Right renal pelvis (tissue), 4 donors: ENCODE measurements at regions not wholly inside any gene's neighbourhood (a gene's known extent, or its start where the extent isn't known, plus 50 kb on each side); places are given as distances from the start of the nearest gene placed in this dataset.
"Not testable (repeated sequence)": the region's sequence is repeated elsewhere in the genome, so short reads cannot be mapped to it uniquely, and the experiment has no call there.

Experiments
- DNase-seq, 4 donors: peaks; one replicate each; pipeline ENCODE4 v3.0.0-alpha.2; 2013; ENCODE audit warnings: low read depth in 4 of 4, low spot score in 3 of 4, missing footprints in 1 of 4

DNA sequence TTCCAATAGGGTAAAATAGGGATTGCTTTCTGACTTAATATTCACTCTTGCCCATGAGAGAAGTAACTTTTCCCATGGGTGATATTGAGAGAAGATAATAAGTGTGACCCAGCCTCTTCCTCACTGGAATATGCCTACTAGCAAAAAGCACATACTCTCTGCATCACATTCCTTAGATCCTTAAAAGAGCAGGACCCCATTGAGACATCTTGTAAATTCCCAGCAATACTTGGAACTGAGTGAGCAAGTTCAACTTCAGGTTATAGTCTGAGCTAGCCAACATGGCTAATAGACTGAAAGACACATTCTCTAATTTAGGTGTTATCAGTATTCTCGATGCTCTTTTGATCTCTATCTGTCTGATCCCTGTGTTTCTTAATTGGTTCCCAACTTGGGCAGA, 1372.3 kb downstream of the STIM2 start:
- no peak for DNase-seq

DNA sequence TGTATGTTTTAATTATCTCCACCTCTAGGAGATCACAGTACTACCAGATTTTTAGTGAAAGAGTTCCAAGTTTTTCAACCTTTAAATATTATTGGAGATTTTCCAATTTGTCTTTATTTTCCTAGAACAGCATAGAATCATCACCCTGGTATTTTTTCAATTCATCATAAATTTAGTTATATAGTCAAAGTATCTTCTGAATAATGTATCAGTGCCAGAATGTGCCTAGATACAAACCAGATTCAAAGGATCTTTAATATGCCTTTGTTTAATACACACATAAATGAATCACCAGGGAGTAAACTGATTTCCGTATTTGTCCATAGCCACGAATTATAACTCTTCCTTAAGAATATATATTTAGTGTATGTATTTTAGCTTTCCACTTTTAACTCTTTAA, 1373.1 kb downstream of the STIM2 start:
- DNase-seq = no peak

DNA sequence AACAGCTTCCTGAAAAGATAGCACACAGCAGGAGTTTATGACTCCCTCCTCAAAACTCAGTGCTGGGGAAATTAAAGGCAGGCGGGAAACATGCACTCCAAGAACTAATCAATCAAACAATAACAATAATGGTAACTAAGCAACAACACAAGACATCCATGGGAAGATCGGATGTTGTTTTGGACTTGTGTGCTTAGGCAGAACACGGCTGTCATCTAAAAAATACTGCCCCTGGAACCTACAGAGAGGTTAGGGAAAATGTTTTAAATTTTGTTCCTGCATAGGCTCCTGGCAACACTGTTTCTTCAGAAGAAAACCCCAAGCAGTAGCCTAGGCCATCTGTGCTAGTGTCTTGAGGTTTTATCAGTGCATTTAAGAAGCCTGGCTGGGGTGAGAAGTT, 1378.2 kb downstream of the STIM2 start:
- DNase-seq = no peak

DNA sequence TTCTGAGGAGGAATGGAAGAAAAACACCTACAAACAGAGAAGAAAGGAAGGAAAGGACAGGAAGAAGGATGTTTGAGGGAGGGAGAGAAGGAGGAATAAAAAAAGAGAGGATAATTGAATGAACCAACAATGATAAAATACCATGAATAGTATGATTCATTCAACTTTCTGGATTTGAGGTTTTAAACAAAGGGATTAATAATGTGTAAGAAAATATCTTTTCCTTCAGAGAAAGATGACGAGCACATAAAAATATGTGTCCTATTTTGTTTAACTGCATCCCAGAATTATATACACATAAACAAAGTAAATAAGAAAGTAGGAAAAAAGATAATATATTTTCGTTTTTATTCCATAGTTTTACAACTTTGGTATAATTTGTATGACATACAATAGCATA, 1380.4 kb downstream of the STIM2 start:
- no peak for DNase-seq

DNA sequence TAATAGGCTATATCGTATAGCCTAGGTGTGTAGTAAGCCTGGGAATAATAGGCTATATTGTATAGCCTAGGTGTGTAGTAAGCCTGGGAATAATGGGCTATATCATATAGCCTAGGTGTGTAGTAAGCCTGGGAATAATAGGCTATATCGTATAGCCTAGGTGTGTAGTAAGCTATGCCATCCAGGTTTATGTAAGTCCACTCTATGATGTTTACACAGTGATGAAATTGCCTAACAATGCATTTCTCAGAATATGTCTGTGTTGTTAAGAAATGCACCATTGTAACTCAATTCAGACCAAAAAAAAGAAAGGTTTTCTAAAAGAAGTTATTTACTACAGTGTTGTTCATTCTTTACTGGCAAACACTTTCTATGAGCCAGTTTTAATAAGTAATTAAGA, 1387.2 kb downstream of the STIM2 start:
- DNase-seq = no peak

DNA sequence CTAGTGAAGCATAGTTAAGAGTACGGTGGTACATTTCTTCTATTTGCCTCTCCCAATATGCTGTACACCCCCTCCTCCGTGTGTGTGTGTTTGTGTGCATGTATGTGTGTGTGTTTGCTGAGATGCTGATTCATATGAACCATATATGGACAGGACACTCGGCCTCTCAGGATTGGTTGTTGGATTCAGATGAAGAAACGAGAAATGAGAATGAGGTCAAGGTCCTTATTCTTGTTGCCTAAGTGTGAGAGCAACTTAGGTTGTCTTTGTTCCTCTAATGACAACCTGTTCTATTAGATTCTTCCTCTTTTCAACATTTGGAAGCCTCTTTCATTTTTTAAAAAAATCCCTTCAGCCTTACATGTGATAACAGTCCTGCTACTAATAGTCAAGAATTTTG, 1387.6 kb downstream of the STIM2 start:
- no peak for DNase-seq

DNA sequence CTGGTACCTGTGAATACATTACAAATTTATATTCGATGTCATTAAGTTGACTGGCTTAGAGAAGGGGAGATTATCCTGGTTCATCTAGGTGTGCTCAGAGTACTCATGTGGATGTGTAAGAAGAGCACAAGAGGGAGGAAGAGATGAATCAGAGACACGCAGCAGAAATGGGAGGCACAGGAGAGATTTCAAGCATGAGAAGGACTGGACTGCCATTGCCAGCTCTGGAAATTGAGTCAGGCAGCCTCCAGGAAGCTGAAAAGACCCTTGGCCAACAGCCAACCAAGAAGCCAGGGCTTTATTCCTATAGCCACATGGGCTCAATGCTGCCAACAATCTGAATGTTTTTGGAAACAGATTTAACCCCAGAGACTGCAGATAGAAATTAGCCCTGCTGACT, 1390.0 kb downstream of the STIM2 start:
- no peak for DNase-seq

DNA sequence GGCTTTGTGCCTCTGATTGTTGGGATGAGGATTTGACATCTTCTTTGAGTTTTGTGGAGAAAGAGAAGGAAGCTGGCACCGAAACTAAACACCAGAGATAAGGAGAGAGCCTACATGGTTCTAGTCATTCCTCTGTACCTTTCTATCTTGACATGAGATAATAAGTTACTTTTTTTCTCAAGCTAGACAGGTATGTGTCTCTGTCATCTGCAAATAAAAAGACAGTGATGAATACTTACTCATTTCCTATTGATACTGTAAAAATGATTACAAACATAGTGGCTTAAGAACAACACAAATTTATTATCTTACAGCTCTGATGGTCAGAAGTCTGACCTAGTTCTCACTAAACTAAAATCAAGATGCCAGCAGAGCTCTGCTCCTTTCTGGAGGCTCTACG, 1391.2 kb downstream of the STIM2 start:
- no peak for DNase-seq

DNA sequence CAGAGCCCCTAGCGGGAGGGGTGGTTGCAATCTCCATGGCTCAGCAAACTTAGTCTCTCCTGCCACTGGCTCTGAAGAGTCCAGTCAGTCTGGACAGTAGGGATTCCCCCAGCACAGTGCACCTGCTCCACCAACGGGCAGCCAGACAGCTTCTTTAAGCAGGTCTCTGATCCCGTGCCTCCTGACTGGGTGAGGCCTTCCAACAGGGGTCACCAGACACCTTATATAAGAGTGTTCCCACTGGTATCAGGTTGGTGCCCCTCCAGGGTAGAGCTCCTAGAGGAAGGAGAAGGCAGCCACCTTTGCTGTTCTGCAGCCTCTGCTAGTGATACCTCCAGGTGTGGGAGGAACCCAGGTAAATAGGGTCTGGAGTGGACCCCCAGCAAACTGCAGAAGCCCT, 1393.4 kb downstream of the STIM2 start:
- no peak for DNase-seq

DNA sequence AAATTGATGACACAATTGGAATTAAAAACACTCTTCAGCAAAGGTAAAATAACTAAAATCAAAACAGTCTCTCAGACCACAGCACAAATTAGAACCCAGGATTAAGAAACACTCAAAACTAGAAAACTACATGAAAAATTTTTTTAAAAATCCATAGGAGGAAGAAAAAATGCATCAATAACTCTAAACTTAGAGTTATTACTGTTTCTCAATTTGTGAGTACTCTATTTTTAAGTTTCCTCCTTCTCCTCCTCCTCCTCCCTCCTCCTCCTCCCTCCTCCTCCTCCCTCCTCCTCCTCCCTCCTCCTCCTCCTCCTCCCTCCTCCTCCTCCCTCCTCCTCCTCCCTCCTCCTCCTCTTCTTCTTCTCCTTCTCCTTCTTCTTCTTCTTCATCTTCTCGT, 1395.7 kb downstream of the STIM2 start:
- no peak for DNase-seq

DNA sequence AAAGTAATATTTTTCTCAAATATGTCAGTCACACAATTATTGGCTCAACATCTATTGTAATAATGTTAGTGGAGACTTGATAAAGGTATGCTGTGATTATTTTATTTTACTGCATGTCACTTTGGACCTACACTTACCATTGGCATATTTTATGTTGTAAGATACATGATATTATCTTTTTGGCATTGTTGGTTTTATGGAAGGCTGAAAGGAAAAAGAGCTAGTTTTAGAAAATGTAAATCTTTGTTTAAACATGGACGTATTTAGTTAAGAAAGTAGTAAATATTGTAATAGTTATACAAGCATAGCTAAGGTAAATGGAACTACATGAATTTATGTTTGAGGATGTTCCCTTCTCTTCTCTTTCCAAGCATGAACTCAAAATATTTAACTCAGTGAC, 1399.3 kb downstream of the STIM2 start:
- no peak for DNase-seq

DNA sequence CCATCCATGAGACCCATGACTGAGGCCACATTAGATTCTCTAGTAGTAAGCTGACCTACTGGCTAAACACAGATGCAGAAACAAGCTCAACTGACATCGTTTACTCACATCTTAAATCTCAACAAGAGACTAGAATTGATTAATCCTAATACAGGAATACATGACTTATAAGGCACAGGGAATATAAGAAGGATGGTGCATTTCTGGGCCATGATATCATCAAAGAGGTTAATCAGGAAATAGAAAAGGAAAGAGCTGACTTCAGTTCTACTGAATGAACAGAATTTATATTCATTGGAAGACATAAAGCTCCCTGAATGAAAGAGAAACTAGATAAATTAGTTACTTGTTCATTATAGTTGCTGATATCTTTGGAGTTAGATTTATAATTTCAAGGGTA, 1406.5 kb downstream of the STIM2 start:
- DNase-seq = no peak

DNA sequence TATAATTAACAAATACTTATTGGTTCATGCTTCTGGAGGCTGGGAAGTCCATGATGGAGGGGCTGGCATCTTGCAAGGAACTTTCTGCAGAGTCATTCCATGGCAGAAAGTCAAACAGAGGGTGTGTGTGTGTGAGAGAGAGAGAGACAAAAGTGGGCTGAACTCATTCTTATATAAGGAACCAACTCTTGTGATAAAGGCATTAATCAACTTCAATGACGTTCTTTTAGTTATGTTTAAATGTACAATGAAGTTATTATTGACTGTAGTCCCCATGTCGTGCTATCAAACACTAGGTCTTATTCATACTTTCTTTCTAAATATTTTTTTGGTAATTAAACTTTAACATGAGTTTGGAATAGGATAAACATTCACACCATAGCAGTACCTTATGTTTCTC, 1408.8 kb downstream of the STIM2 start:
- DNase-seq = no peak

DNA sequence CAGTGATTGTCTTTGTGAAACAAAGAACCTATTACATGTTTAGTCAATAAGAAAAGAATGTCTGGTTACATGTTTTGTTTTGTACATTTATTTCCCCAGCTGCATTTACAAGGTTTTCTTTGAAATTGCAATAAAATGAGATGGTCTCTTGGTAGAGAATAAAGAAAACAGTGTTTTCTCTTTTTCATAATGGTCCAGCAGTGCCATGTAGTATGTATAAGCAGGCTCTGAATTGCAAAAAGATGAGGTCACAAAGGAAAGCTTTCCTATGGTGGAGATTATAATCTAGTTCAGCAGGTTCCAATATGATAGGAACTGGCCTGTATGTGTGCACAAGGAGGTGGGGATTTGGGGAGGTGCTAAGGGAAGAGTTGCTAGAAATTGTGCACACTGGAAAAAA, 1417.3 kb downstream of the STIM2 start:
- DNase-seq = no peak

DNA sequence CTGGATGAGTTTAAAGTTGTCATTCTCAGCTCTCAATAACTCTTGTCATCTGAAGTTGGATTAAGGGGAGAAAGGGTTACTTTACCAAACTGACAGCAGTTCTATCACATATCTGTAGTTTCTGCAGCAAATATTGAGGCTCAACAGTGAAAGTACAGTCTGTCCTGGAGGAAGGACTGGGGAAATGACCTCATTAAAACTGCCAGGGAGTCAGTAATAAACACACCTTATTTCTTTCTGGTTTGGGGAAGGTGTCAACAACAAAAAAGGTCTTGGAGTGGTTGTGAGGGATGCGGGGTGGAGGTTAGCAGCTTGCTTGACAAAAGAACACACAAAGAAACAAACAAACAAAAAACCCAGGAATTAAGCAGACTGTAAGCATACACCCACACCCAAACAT, 1418.0 kb downstream of the STIM2 start:
- DNase-seq = no peak

DNA sequence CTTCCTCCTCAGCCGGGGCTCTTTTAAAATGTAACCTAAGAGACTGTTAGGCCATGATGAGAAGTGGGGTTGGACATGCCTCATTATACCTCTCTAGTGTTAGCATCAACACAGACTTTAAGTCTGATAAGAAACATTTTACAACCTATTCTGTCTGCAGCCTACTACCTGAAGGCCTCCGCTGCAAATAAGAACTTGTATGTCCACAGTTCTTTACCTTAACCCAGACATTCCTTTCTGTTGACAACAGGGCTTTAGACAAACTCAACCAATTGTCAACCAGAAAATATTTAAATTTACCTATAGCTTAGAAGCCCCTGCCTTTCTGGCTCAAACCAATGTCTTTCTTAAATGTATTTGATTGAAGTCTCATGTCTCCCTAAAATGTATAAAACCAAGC, 1418.6 kb downstream of the STIM2 start:
- DNase-seq = no peak

DNA sequence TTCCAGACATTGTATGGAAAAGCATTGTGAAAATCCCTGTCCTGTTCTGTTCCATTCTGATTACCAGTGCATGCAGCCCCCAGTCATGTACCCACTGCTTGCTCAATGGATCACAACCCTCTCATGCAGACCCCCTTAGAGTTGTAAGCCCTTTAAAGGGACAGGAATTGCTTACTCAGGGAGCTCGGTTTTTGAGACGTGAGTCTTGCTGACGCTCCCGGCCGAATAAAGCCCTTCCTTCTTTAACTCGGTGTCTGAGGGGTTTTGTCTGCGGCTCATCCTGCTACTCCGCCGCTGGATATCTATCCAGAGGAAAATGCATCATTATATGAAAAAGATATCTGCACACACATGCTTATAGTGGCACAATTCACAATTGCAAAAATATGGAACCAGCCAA, 1425.6 kb downstream of the STIM2 start:
- not testable (repeated sequence) for DNase-seq

DNA sequence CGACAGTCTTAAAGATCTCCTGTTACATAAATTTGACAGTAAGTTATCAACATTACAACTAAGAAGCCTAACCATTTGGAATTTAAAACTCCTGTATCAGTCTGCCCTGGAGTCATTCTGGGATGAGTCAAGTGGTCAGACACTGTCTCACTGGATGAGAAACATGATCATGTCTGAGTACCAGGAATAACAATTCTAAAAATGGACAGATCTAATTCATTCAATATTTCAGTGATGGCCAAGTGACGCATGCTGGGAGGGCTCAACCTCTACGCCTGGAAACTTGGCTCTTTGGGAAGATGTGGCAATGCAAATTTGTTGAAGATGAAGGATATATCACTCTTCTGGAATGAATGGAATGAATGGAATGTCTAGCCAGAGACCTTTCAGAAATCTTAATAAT, 1427.2 kb downstream of the STIM2 start:
- no peak for DNase-seq

DNA sequence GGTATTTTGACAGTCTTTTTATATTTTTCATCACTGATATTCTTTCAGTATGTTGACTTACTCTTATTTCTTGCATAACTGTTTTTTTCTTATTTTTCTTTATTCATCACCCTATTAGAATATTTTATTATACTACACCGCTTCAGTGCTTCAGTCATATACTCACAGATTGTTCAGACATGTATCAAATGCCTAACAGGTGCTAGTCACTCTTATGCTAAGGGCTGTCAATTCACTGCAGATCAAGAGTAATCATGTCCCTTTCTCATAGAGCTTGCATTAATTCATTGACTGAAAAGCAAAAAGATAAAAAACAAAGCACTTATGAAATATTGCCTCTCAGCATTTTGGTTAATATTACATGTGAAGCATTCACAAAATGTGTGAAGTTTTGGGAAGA, 1435.6 kb downstream of the STIM2 start:
- no peak for DNase-seq

DNA sequence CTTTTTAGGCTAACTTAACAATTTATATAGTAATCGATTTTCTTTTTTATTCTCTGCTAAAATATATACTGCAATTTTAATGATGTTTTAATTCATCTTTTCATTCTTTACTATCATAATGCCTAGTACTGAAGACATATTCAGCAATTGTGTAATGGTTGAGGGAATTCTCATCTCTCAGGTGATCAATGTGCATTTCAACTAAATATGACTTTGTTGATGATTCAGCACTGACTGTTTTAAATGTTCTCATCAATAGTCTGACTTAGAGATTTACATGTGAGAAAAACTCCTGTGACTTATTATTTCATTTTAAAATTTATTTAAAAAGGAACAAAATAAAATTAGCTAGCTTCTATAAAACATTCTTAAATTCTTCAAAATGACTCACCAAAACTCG, 1450.3 kb downstream of the STIM2 start:
- no peak for DNase-seq

DNA sequence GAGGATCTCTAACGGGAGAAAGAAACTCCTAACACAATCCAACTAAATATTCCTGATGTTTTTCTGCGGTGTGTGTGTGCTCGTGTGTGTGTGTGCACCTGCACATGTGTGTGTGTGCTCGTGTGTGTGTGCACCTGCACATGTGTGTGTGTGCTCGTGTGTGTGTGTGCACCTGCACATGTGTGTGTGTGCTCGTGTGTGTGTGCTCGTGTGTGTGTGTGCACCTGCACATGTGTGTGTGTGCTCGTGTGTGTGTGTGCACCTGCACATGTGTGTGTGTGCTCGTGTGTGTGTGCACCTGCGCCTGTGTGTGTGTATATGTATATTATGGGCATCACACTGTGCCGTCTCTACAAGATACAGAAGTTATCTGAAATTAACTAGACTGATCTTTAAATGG, 1451.9 kb downstream of the STIM2 start:
- DNase-seq = not testable (repeated sequence)

DNA sequence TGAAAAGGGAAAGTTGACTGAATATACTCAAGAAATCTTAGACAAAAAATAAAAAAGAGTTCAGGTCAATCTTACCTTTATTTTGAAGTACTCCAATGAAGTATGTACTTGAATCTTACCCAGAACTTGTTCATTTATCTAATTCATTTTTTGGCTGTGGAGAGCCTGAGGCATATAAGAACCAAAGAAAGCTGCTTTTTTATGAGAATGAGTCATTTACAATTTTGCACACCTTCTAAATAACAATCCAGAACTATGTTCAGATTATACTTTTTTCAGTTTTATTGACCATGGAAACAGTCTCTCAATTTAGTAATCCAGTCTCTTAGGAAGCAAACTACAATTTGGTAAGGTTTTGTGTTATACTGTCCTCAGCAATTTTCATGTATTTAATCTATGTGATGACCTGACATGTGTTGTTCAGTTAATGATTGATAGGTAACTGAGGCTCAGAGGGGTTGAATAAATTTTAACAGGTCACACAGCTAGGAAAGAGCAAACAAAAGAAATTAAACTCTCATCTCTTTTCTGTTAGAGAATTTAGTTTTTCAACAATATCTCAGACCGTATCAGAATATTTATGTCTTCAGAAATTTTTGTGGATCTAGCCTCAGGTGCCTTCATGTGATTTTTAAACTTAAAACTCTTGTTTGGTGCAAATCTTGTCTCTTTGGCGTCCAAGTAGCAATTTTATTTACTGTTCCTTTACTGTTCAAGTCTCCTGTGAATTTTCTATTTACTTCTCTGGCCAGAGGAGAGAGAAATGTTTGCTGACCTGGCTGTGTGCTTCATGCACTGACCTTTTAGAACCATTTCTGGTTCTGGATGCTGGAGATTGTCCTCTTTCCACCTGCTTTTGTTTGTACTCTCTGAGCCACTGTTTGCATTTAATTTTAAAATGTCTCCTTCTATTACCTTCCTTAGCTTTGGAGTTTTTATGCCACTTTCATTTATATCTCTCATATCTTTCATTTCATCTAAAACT, 1453.4 kb downstream of the STIM2 start:
- no peak for DNase-seq

DNA sequence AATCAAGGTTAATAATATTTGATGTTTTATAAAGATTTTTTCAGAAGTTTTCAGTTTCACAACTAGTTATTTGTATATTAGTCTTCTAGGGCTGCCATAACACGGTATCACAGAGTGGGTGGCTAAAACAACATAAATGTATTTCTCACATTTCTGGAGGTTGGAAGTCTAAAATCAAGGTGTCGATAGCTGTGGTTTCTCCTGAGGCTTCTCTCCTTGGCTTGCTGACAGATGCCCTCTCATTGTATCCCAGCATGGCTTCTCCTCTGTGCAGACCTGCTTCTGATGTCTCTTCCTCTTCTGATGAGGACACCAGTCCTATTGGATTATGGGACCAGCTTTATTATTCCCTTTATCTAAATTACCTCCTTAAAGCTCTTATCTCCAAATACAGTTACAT, 1456.6 kb downstream of the STIM2 start:
- no peak for DNase-seq
